ENCODE measurements at regions not wholly inside any gene's neighbourhood (a gene's known extent, or its start where the extent isn't known, plus 50 kb on each side); places are given as distances from the start of the nearest gene placed in this dataset.

DNA sequence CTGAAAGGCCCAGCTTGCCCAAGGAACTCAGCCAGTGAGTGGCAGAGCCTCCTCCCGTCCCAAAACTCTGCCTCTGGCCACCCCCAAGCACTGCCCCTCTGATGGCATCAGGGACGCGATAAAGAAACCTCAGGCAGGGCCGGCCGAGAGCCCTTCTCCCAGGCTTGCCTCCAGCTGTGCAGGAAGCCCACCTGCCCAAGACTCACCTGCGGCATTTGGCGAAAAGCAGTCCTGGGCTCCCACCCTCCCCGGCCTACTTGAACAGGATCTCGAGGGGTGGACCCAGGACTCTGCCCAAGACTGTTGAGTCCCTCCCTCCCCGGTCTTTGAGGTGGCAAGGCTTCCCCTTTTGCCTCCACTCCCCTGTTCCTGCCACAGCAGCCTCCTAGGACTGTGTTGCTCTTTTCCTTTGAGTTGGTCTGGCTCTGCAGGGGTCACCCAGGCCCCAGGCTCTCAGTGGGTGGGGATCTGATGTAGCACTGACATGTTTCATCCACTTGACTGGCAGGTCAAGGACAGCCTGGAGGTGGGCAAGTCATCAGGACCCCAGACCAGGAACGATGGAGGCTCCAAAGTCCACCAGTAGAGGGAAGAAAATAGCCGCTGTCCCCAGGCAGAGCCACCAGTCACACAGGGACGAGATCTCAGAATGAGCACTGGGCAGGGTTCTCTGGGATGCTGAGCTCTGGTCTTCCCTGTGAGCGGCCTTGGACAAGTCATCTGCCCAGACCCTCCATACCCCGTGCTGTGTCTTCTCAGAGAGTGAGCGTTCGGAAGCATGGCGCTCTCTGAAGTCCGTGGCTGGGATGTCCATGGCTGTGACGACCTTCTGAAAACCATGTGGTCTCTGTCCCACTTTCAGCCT lies 111.0 kb upstream of the TNRC6C start:
- DNase-seq (ENCODE audit: low spot score): no peak
- H3K27ac ChIP-seq: no peak overlapping the region
- CTCF ChIA-PET: interaction anchor here (0.6 kb wide), 1 partner anchor 12 kb away, joined by 3 read pairs; no protein-coding TSS in a partner anchor
- POLR2A ChIA-PET (ENCODE audit: low non-redundant PET): no interaction called here
- TF ChIP-seq, protein P1, sequence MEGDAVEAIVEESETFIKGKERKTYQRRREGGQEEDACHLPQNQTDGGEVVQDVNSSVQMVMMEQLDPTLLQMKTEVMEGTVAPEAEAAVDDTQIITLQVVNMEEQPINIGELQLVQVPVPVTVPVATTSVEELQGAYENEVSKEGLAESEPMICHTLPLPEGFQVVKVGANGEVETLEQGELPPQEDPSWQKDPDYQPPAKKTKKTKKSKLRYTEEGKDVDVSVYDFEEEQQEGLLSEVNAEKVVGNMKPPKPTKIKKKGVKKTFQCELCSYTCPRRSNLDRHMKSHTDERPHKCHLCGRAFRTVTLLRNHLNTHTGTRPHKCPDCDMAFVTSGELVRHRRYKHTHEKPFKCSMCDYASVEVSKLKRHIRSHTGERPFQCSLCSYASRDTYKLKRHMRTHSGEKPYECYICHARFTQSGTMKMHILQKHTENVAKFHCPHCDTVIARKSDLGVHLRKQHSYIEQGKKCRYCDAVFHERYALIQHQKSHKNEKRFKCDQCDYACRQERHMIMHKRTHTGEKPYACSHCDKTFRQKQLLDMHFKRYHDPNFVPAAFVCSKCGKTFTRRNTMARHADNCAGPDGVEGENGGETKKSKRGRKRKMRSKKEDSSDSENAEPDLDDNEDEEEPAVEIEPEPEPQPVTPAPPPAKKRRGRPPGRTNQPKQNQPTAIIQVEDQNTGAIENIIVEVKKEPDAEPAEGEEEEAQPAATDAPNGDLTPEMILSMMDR (conservative IDR thresholded peaks at IDR 0.05; ENCODE audit: low read depth): no peak

DNA sequence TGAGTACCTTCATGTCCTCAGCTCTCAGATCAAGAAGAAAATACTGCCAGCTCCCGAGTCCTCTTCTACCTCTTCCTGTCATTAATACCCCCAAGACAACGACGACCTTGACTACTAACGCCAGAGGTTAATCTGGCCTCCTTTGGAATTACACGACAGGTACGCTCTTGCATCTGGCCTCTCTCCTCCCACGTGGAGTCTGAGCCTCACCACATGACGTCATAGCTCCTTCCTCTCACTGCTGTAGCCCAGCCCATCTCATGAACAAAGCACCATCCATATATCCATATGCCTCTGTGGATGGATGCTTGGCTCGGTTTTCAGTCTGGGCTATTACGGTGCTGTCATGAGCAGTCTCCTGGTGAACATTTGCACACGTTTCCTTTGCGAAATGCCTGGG lies 110.2 kb upstream of the TNRC6C start:
- ChIA-PET CTCF (no interaction called here), POLR2A (ENCODE audit: low non-redundant PET) (no interaction called here)
- DNase-seq (ENCODE audit: low spot score): no peak
- H3K27ac ChIP-seq: no peak overlapping the region
- TF ChIP-seq, protein P1 (conservative IDR thresholded peaks at IDR 0.05; ENCODE audit: low read depth): no peak

DNA sequence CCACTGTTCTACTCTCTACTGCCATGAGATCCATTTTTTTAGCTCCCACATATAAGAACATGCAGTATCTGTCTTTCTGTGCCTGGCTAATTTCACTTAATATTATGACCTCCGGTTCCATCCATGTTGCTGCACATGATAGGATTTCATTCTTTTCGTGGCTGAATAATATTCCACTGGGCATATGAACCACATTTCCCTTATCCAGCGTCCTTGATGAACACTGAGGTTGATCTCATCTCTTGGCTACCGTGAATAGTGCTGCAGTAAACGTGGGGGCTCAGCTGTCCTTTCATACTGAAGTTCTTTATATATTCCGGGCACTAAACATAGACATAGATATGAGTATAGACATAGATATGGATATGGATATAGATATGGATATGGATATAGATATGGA lies 109.3 kb upstream of the TNRC6C start:
- TF ChIP-seq, protein P1 (conservative IDR thresholded peaks at IDR 0.05; ENCODE audit: low read depth): no peak
- ChIA-PET CTCF (no interaction called here), POLR2A (ENCODE audit: low non-redundant PET) (no interaction called here)
- no peak for DNase-seq (ENCODE audit: low spot score)
- H3K27ac ChIP-seq: no peak overlapping the region

- CTCF ChIA-PET: no interaction called here
- TF ChIP-seq, protein P1 (conservative IDR thresholded peaks at IDR 0.05; ENCODE audit: low read depth): no peak
- POLR2A ChIA-PET (ENCODE audit: low non-redundant PET): no interaction called here
Measured at GRCh38 chr17:77851921-77852320, 106.6 kb upstream of the TNRC6C start.

DNA sequence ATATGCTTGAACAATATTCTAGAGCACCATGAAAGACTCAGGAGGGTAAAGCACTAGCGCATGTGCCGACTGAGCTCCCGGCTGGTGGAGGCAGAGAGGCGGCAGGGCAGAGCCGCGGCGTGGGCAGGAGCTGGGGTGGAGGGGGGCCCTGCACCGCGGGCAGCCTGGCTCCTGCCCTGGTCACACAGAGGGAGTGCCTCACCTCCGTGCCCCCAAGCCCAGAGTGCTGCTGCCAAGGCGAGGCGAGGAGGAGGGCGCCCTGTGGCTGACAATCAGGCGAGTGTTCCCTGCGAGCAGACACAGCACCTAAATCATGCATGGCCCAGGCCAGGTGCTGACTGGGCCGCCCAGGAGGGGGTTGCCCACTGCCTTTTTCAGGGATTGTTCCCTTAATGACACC lies 105.8 kb upstream of the TNRC6C start:
- DNase-seq (ENCODE audit: low spot score): no peak
- TF ChIP-seq, protein P1 (conservative IDR thresholded peaks at IDR 0.05; ENCODE audit: low read depth): no peak
- no peak overlapping the region for H3K27ac ChIP-seq
- ChIA-PET POLR2A (ENCODE audit: low non-redundant PET) (no interaction called here), CTCF (no interaction called here)

More at GRCh38 chr17:77851921-77852320, 106.6 kb upstream of the TNRC6C start:
- H3K27ac ChIP-seq: no peak overlapping the region
- DNase-seq (ENCODE audit: low spot score): no peak

GRCh38 chr17:77853191-77853977 lies 105.1 kb upstream of the TNRC6C start:
- POLR2A ChIA-PET (ENCODE audit: low non-redundant PET): no interaction called here
- H3K27ac ChIP-seq: no peak overlapping the region
- CTCF ChIA-PET: no interaction called here
- TF ChIP-seq, protein P1 (conservative IDR thresholded peaks at IDR 0.05; ENCODE audit: low read depth): no peak
- DNase-seq (ENCODE audit: low spot score): no peak
